ENCODE measurements at regions not wholly inside any gene's neighbourhood (a gene's known extent, or its start where the extent isn't known, plus 50 kb on each side); places are given as distances from the start of the nearest gene placed in this dataset.

DNA sequence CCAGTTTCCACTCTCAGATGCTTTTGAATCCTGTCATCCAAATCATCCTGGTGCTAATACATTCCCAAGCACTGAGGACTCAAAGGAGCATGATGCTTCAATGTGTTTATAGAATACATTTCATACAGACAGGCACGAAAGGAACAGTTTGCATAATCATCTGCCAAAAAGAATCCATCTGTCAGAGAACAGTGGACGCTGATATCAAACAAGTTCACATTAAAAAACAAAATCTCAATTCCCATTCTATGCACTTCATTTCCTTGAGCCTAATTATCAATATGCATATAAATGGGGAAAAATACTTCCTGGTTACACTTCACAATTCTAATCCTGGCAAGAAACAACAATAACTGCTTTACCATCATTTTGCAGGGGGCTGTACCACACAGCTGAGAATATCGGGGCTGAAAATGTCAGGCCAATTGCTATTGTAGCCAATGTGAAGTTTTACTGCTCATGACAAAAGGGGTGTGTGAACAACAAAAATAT lies 125.5 kb upstream of the FAM174A start:
- TF ChIP-seq EZH2 (IDR thresholded peaks at IDR 0.05), result no peak
- no peak for TF ChIP-seq POLR2AphosphoS5 (IDR thresholded peaks at IDR 0.05; ENCODE audit: borderline replicate concordance, low read depth, low read length)
- TF ChIP-seq FOXP2 (optimal IDR thresholded peaks at IDR 0.05; ENCODE audit: control extremely low read depth, extremely low read length, insufficient read depth), result no peak
